IMR-90 (cell line): ENCODE measurements at regions not wholly inside any gene's neighbourhood (a gene's known extent, or its start where the extent isn't known, plus 50 kb on each side); places are given as distances from the start of the nearest gene placed in this dataset.

Experiments used
- ATAC-seq: fragments of 200-7000 bp; cut with Tn5 transposase; 2 replicates; pipeline ENCODE4 v1.9.1; 2020; ENCODE audit warnings: low read depth, mild to moderate bottlenecking, moderate library complexity
- BruUV-seq: library from RNA; stranded (reverse); fragments of 400-500 nt; replicated peaks from 2 replicates; lab custom pipeline; 2021; lab: Mats Ljungman, UMichigan
- CTCF ChIA-PET: fragments of 300-600 bp; formaldehyde crosslinking; extraction: SDS; loops from one replicate; lab custom pipeline; 2021; ENCODE audit warnings: antibody characterized with exemption; lab: Yijun Ruan, JAX
- POLR2A ChIA-PET: fragments of 300-600 bp; sonication (Branson Sonifier 250); formaldehyde crosslinking; loops from one replicate; lab custom pipeline; 2022; ENCODE audit warnings: antibody characterized with exemption; ENCODE audit not compliant: unreplicated experiment; lab: Charles Lee
- DNase-seq: peaks from one replicate; pipeline ENCODE4 v3.0.0; 2013
- H2AFZ ChIP-seq: replicated peaks from 2 replicates; pipeline ENCODE3; 2013; ENCODE audit warnings: low read length, mild to moderate bottlenecking; ENCODE audit not compliant: poor library complexity
- H2AK5ac ChIP-seq: 2 replicates; pipeline ENCODE4 v1.6.1; 2013; ENCODE audit warnings: low read depth, low read length, inconsistent platforms
- H2AK9ac ChIP-seq: replicated peaks from 2 replicates; pipeline ENCODE3; 2013; ENCODE audit warnings: mild to moderate bottlenecking, low read depth, low read length, moderate library complexity; ENCODE audit not compliant: poor library complexity
- H2BK120ac ChIP-seq: 2 replicates; pipeline ENCODE4 v1.6.1; 2013; ENCODE audit warnings: low read depth, low read length, inconsistent platforms
- H2BK15ac ChIP-seq: 3 replicates; pipeline ENCODE4 v1.6.1; 2013; ENCODE audit warnings: low read depth, low read length, inconsistent platforms
- H2BK20ac ChIP-seq: 2 replicates; pipeline ENCODE4 v1.6.1; 2013; ENCODE audit warnings: low read depth, mild to moderate bottlenecking, inconsistent platforms, low read length, moderate library complexity
- H2BK5ac ChIP-seq: 2 replicates; pipeline ENCODE4 v1.6.1; 2013; ENCODE audit warnings: mild to moderate bottlenecking, low read depth, low read length, inconsistent platforms; ENCODE audit not compliant: poor library complexity, severe bottlenecking
- H3K14ac ChIP-seq: replicated peaks from 2 replicates; pipeline ENCODE4 v1.6.1; 2013; ENCODE audit warnings: low read depth, low read length, inconsistent platforms
- H3K18ac ChIP-seq: 2 replicates; pipeline ENCODE4 v1.6.1; 2013; ENCODE audit warnings: low read depth, low read length, control low read depth
- H3K23ac ChIP-seq: 2 replicates; pipeline ENCODE4 v1.6.1; 2013; ENCODE audit warnings: low read depth, low read length, inconsistent platforms
- H3K27ac ChIP-seq: 2 replicates; pipeline ENCODE4 v1.5.1; 2013; ENCODE audit warnings: mild to moderate bottlenecking, control low read depth, low read length; ENCODE audit not compliant: insufficient read depth
- H3K27me3 ChIP-seq: 2 replicates; pipeline ENCODE4 v1.6.1; 2013; ENCODE audit warnings: low read length; ENCODE audit not compliant: control insufficient read depth, insufficient read depth
- H3K36me3 ChIP-seq: 2 replicates; pipeline ENCODE4 v1.6.1; 2013; ENCODE audit warnings: low read length, mixed read lengths; ENCODE audit not compliant: control insufficient read depth, insufficient read depth
- H3K4ac ChIP-seq: 2 replicates; pipeline ENCODE4 v1.6.1; 2013; ENCODE audit warnings: low read depth, low read length, inconsistent platforms
- H3K4me1 ChIP-seq: 2 replicates; pipeline ENCODE4 v1.6.1; 2013; ENCODE audit warnings: low read length, mixed read lengths; ENCODE audit not compliant: control insufficient read depth, insufficient read depth
- H3K4me2 ChIP-seq: 2 replicates; pipeline ENCODE4 v1.6.1; 2013; ENCODE audit warnings: low read depth, mild to moderate bottlenecking, control low read depth, low read length, moderate library complexity
- H3K4me3 ChIP-seq: 2 replicates; pipeline ENCODE4 v1.5.1; 2013; ENCODE audit warnings: low read depth, mild to moderate bottlenecking, control low read depth, low read length, moderate library complexity; ENCODE audit not compliant: insufficient read depth
- H3K56ac ChIP-seq: 2 replicates; pipeline ENCODE4 v1.6.1; 2013; ENCODE audit warnings: low read length, inconsistent platforms; ENCODE audit not compliant: insufficient read depth; ENCODE audit errors: extremely low read depth
- H3K79me1 ChIP-seq, 2 experiments: 2 replicates each; pipeline ENCODE4 v1.6.1; 2013; ENCODE audit warnings: low read length in 2 of 2, inconsistent platforms in 1 of 2, low read depth in 1 of 2
- H3K9ac ChIP-seq: 2 replicates; pipeline ENCODE4 v1.6.1; 2013; ENCODE audit warnings: low read depth, low read length, control low read depth
- H3K9me1 ChIP-seq: 2 replicates; pipeline ENCODE4 v1.6.1; 2013; ENCODE audit warnings: low read length, inconsistent platforms; ENCODE audit not compliant: insufficient read depth
- H3K9me3 ChIP-seq: 2 replicates; pipeline ENCODE4 v1.6.1; 2013; ENCODE audit warnings: low read length; ENCODE audit not compliant: control insufficient read depth, insufficient read depth
- H4K20me1 ChIP-seq: 2 replicates; pipeline ENCODE4 v1.6.1; 2013; ENCODE audit warnings: low read length, inconsistent platforms; ENCODE audit not compliant: insufficient read depth
- H4K5ac ChIP-seq: 2 replicates; pipeline ENCODE4 v1.6.1; 2013; ENCODE audit warnings: mild to moderate bottlenecking, low read depth, low read length, control low read depth
- H4K8ac ChIP-seq, 2 experiments: 2 replicates each; pipeline ENCODE4 v1.6.1; 2013; ENCODE audit warnings: low read depth in 2 of 2, low read length in 2 of 2, control low read depth in 1 of 2, inconsistent platforms in 1 of 2
- H4K91ac ChIP-seq: 2 replicates; pipeline ENCODE4 v1.6.1; 2013; ENCODE audit warnings: low read depth, low read length, inconsistent platforms; ENCODE audit not compliant: insufficient read depth
- BHLHE40 ChIP-seq: fragments of 150-350 bp; IDR thresholded peaks from 2 replicates; pipeline ENCODE4 v1.6.1; 2016; ENCODE audit warnings: mild to moderate bottlenecking, low read depth, low read length
- CEBPB ChIP-seq: IDR thresholded peaks from 2 replicates; pipeline ENCODE4 v1.6.1; 2012; ENCODE audit warnings: low read depth, low read length, improper control_type of control experiment
- CHD1 ChIP-seq: IDR thresholded peaks from 2 replicates; pipeline ENCODE4 v1.6.1; 2012; ENCODE audit warnings: low read depth, low read length, improper control_type of control experiment
- CTCF ChIP-seq: conservative IDR thresholded peaks from 2 replicates; pipeline ENCODE4 v1.5.1; 2012; ENCODE audit warnings: mild to moderate bottlenecking, low read depth, low read length, improper control_type of control experiment
- ELK1 ChIP-seq: fragments of 150-350 bp; IDR thresholded peaks from 2 replicates; pipeline ENCODE4 v1.6.1; 2016; ENCODE audit warnings: low read depth, mild to moderate bottlenecking, low read length, moderate library complexity, borderline replicate concordance
- FOS ChIP-seq: fragments of 150-350 bp; IDR thresholded peaks from 2 replicates; pipeline ENCODE4 v1.6.1; 2016; ENCODE audit warnings: low read depth, low read length
- MAFK ChIP-seq: IDR thresholded peaks from 2 replicates; pipeline ENCODE4 v1.6.1; 2012; ENCODE audit warnings: low read depth, low read length, improper control_type of control experiment
- MAZ ChIP-seq: IDR thresholded peaks from 2 replicates; pipeline ENCODE4 v1.6.1; 2012; ENCODE audit warnings: low read depth, mild to moderate bottlenecking, low read length, improper control_type of control experiment, moderate library complexity, borderline replicate concordance
- POLR2A ChIP-seq: IDR thresholded peaks from 2 replicates; pipeline ENCODE4 v1.6.1; 2012; ENCODE audit warnings: mild to moderate bottlenecking, low read depth, low read length
- RAD21 ChIP-seq: IDR thresholded peaks from 2 replicates; pipeline ENCODE4 v1.6.1; 2012; ENCODE audit warnings: low read length, improper control_type of control experiment
- RCOR1 ChIP-seq: IDR thresholded peaks from 2 replicates; pipeline ENCODE4 v1.6.1; 2012; ENCODE audit warnings: mild to moderate bottlenecking, low read length, improper control_type of control experiment; ENCODE audit not compliant: insufficient replicate concordance
- SMC3 ChIP-seq: fragments of 150-350 bp; IDR thresholded peaks from 2 replicates; pipeline ENCODE4 v1.6.1; 2016; ENCODE audit warnings: low read depth, mild to moderate bottlenecking, antibody characterized with exemption, low read length, moderate library complexity
- USF2 ChIP-seq: fragments of 150-350 bp; IDR thresholded peaks from 2 replicates; pipeline ENCODE4 v1.6.1; 2017; ENCODE audit warnings: mild to moderate bottlenecking, antibody characterized with exemption, low read length, low read depth
- WGBS, 2 experiments: methylation state at CpG; one replicate each; pipeline versions ENCODE4 v1.1.5 to v1.1.7; 2013; ENCODE audit warnings: missing lambda C conversion rate in 2 of 2; ENCODE audit not compliant: insufficient read length in 1 of 2; ENCODE audit errors: extremely low coverage in 2 of 2; 5-methylcytosine and 5-hydroxymethylcytosine counted together
- dilution Hi-C: fragments of 300-500 bp; cut with HindIII; formaldehyde crosslinking; loops from one replicate; pipeline ENCODE4 v1.14.3; 2018; ENCODE audit warnings: low sequenced_read_pairs; ENCODE audit not compliant: unreplicated experiment
- in situ Hi-C: fragments of 300-500 bp; cut with MboI; formaldehyde crosslinking; loops from 3 replicates; pipeline ENCODE4 v1.14.3; 2019; ENCODE audit warnings: low sequenced_read_pairs, inconsistent platforms, mixed read lengths
- intact Hi-C: fragments of 100-400 bp; cut with micrococcal nuclease; formaldehyde crosslinking; loops from 2 replicates; pipeline ENCODE4 v1.10.0; 2022

GRCh38 chr5:159451197-159452052 lies 121.1 kb upstream of the IL12B start:
- ATAC-seq (peak; percentile 94), DNase-seq (peak; percentile 98)
- H2BK5ac ChIP-seq, result peak overlapping the region; percentile 79
- no peaks in the 10 kb centered on the region for H3K9me3 ChIP-seq
- peaks cover 18% of the 10 kb centered on the region for H3K9me1 ChIP-seq
- H2BK15ac ChIP-seq, result peak overlapping the region; percentile 82; the same call in 2 of the 3 replicates
- H2BK120ac ChIP-seq, result peak overlapping the region; percentile 92
- H2AK9ac ChIP-seq, result no peak overlapping the region
- H4K8ac ChIP-seq, result peak overlapping the region; percentile 59 to 83
- H3K4me1 ChIP-seq, result peaks cover 16% of the 10 kb centered on the region
- H2AK5ac ChIP-seq, result peak overlapping the region; percentile 96
- intact Hi-C loops, result loop anchor here (1.0 to 5.0 kb wide), 2 partner anchors 131 to 465 kb away; partner anchors contain the start of gene ADRA1B
- H3K9ac ChIP-seq, result 0 out of 2 replicates have a peak overlapping the region, but pooled peaks have one; percentile 11
- peak overlapping the region; percentile 58; the same call in 1 of the 2 replicates for H3K56ac ChIP-seq
- peak overlapping the region; percentile 54 for H3K18ac ChIP-seq
- peak overlapping the region; percentile 67 for H2AFZ ChIP-seq
- no peaks in the 10 kb centered on the region for H3K27me3 ChIP-seq
- no peaks in the 10 kb centered on the region for H3K36me3 ChIP-seq
- H4K5ac ChIP-seq, result peak overlapping the region; percentile 40
- no peak overlapping the region for H3K4me3 ChIP-seq
- in situ Hi-C loops, result no loop called here
- H2BK20ac ChIP-seq, result peak overlapping the region; percentile 93
- peak overlapping the region; percentile 79 for H3K23ac ChIP-seq
- peak overlapping the region; percentile 73 for H3K14ac ChIP-seq
- WGBS, 2 experiments, result 28% methylated on average over 5 of the region's 13 CpGs; no CpG with 5 or more reads in 1 of the 2 experiments
- H4K20me1 ChIP-seq, result no peaks in the 10 kb centered on the region
- peak overlapping the region; percentile 71 for H3K27ac ChIP-seq
- peak overlapping the region; percentile 51 for H3K4me2 ChIP-seq
- H3K4ac ChIP-seq, result peak overlapping the region; percentile 89
- dilution Hi-C loops, result no loop called here
- ChIA-PET CTCF (interaction anchor here (0.6 to 2.6 kb wide), 5 partner anchors 55 to 903 kb away, joined by 3 to 7 read pairs (median 4); partner anchors contain the start of gene ADRA1B), POLR2A (interaction anchor here (0.6 kb wide), 1 partner anchor 13 kb away, joined by 4 read pairs; no protein-coding TSS in a partner anchor)
- no TSS peak for BruUV-seq
- H3K79me1 ChIP-seq, result no peaks in the 10 kb centered on the region
- peak overlapping the region; percentile 90 for H4K91ac ChIP-seq
- TF ChIP-seq CTCF (0 out of 2 replicates have a peak, but pooled peaks have one; percentile 1), FOS (peak; percentile 80), SMC3 (0 out of 2 replicates have a peak, but pooled peaks have one; percentile 10), RAD21 (peak; percentile 29; the same call in 1 of the 2 replicates), MAZ (0 out of 2 replicates have a peak, but pooled peaks have one; percentile 10), MAFK (peak; percentile 98), ELK1 (no peak), RCOR1 (no peak), CEBPB (peak; percentile 56), BHLHE40 (peak; percentile 77), USF2 (peak; percentile 71), CHD1 (no peak), POLR2A (no peak)
